GM23338 (cell line): ENCODE measurements at regions not wholly inside any gene's neighbourhood (a gene's known extent, or its start where the extent isn't known, plus 50 kb on each side); places are given as distances from the start of the nearest gene placed in this dataset.
A peak's percentile ranks its signal among the peaks of the same experiment; 100 is the strongest.

ENCODE experiments used
- ATAC-seq: fragments of 200-7000 bp; cut with Tn5 transposase; 3 replicates; pipeline ENCODE4 v1.9.1; 2020
- DNase-seq: peaks from one replicate; pipeline ENCODE4 v3.0.0-alpha.2; 2015; ENCODE audit warnings: low spot score
- H2AFZ ChIP-seq: fragments of 200-600 bp; sonication (generic); 2 replicates; pipeline ENCODE4 v1.8.0; 2016; ENCODE audit warnings: antibody characterized with exemption, mild to moderate bottlenecking, moderate library complexity
- H3F3A ChIP-seq: fragments of 200-600 bp; sonication (generic); replicated peaks from 2 replicates; pipeline ENCODE4 v1.8.0; 2017; ENCODE audit warnings: antibody characterized with exemption, mixed run types, low read depth
- H3K27ac ChIP-seq: fragments of 200-600 bp; sonication (generic); 2 replicates; pipeline ENCODE4 v1.6.1; 2016; ENCODE audit warnings: low read depth
- H3K27me3 ChIP-seq: fragments of 200-600 bp; sonication (generic); 2 replicates; pipeline ENCODE4 v1.8.0; 2016; ENCODE audit warnings: mild to moderate bottlenecking, mixed run types, moderate library complexity; ENCODE audit not compliant: insufficient read depth
- H3K36me3 ChIP-seq: fragments of 200-600 bp; sonication (generic); 2 replicates; pipeline ENCODE4 v1.8.0; 2016; ENCODE audit warnings: mild to moderate bottlenecking; ENCODE audit not compliant: insufficient read depth
- H3K4me1 ChIP-seq: fragments of 200-600 bp; sonication (generic); 2 replicates; pipeline ENCODE4 v1.8.0; 2016; ENCODE audit warnings: mild to moderate bottlenecking, moderate library complexity; ENCODE audit not compliant: insufficient read depth
- H3K4me2 ChIP-seq: fragments of 200-600 bp; sonication (generic); 2 replicates; pipeline ENCODE4 v1.7.1; 2017; ENCODE audit warnings: mixed run types
- H3K4me3 ChIP-seq: fragments of 200-600 bp; sonication (generic); 2 replicates; pipeline ENCODE4 v1.6.1; 2016; ENCODE audit warnings: mixed run types
- H3K79me2 ChIP-seq: fragments of 200-600 bp; sonication (generic); replicated peaks from 2 replicates; pipeline ENCODE4 v1.8.0; 2017; ENCODE audit warnings: mild to moderate bottlenecking; ENCODE audit not compliant: insufficient read depth
- H3K9me2 ChIP-seq: fragments of 200-600 bp; sonication (generic); 2 replicates; pipeline ENCODE4 v1.8.0; 2017; ENCODE audit not compliant: insufficient read depth
- H4K20me1 ChIP-seq: fragments of 200-600 bp; sonication (generic); replicated peaks from 2 replicates; pipeline ENCODE4 v1.8.0; 2017; ENCODE audit warnings: mild to moderate bottlenecking; ENCODE audit not compliant: insufficient read depth
- H3K27ac Mint-ChIP-seq: 2 replicates; pipeline ENCODE4 v1.8.0; 2020; ENCODE audit warnings: inconsistent platforms, mild to moderate bottlenecking, moderate library complexity, mixed read lengths
- H3K27me3 Mint-ChIP-seq: 3 replicates; pipeline ENCODE4 v1.8.0; 2022; ENCODE audit warnings: low read depth, mild to moderate bottlenecking, moderate library complexity, mixed read lengths, inconsistent platforms; ENCODE audit not compliant: insufficient read depth, poor library complexity
- H3K36me3 Mint-ChIP-seq: 3 replicates; pipeline ENCODE4 v1.8.0; 2021; ENCODE audit warnings: low read depth, mild to moderate bottlenecking, inconsistent platforms, moderate library complexity, mixed read lengths
- H3K4me1 Mint-ChIP-seq: 3 replicates; pipeline ENCODE4 v1.8.0; 2020; ENCODE audit warnings: mild to moderate bottlenecking, inconsistent platforms, mixed read lengths
- H3K4me3 Mint-ChIP-seq: 3 replicates; pipeline ENCODE4 v1.8.0; 2021; ENCODE audit warnings: moderate library complexity, mild to moderate bottlenecking, inconsistent platforms, mixed read lengths
- H3K9me3 Mint-ChIP-seq: 3 replicates; pipeline ENCODE4 v1.8.0; 2020; ENCODE audit warnings: moderate library complexity, mild to moderate bottlenecking, inconsistent platforms, mixed read lengths
- CREB1 ChIP-seq: fragments of 250-450 bp; sonication (Bioruptor Pico); IDR thresholded peaks from 2 replicates; pipeline ENCODE4 v1.5.0; 2020; ENCODE audit warnings: low read depth, mild to moderate bottlenecking, moderate library complexity
- EZH2 ChIP-seq: fragments of 200-600 bp; sonication (generic); IDR thresholded peaks from one replicate; pipeline ENCODE4 v1.8.0; 2017; ENCODE audit warnings: antibody characterized with exemption, mild to moderate bottlenecking, low read depth; ENCODE audit not compliant: unreplicated experiment
- EZH2phosphoT487 ChIP-seq: fragments of 200-600 bp; sonication (generic); IDR thresholded peaks from one replicate; pipeline ENCODE4 v1.8.1; 2018; ENCODE audit warnings: antibody characterized with exemption; ENCODE audit not compliant: unreplicated experiment
- JUNB ChIP-seq: IDR thresholded peaks from one replicate; pipeline ENCODE4 v1.6.1; 2016; ENCODE audit warnings: antibody characterized with exemption; ENCODE audit not compliant: unreplicated experiment
- NANOG ChIP-seq: IDR thresholded peaks from 2 replicates; pipeline ENCODE4 v1.6.1; 2016; ENCODE audit warnings: antibody characterized with exemption, borderline replicate concordance
- POLR2AphosphoS5 ChIP-seq: IDR thresholded peaks from 2 replicates; pipeline ENCODE4 v1.6.1; 2016; ENCODE audit warnings: antibody characterized with exemption, low read depth
- REST ChIP-seq: IDR thresholded peaks from one replicate; pipeline ENCODE4 v1.6.1; 2018; ENCODE audit warnings: antibody characterized with exemption; ENCODE audit not compliant: unreplicated experiment
- STAT1 ChIP-seq: IDR thresholded peaks from one replicate; pipeline ENCODE4 v1.6.1; 2016; ENCODE audit warnings: antibody characterized with exemption; ENCODE audit not compliant: unreplicated experiment
- ZNF114 ChIP-seq: fragments of 250-450 bp; sonication (Bioruptor Pico); IDR thresholded peaks from 2 replicates; pipeline ENCODE4 v1.5.0; 2020; ENCODE audit warnings: mild to moderate bottlenecking, moderate library complexity
- ZNF331 ChIP-seq: fragments of 250-450 bp; sonication (Bioruptor Pico); IDR thresholded peaks from 2 replicates; pipeline ENCODE4 v1.5.0; 2020; ENCODE audit warnings: low read depth, mild to moderate bottlenecking, moderate library complexity
- ZNF462 ChIP-seq: fragments of 250-450 bp; sonication (Bioruptor Pico); IDR thresholded peaks from 2 replicates; pipeline ENCODE4 v1.5.0; 2020; ENCODE audit warnings: mild to moderate bottlenecking, moderate library complexity
- TF ChIP-seq, protein P1 (sequence below), 2 experiments: fragments of 200-600 bp in 1 of 2; sonication (generic) in 1 of 2; conservative IDR thresholded peaks; 2 replicates each; pipeline versions ENCODE4 v1.5.1 to v1.6.1; 2016 to 2017; ENCODE audit warnings: antibody characterized with exemption in 2 of 2, low read depth in 2 of 2, mild to moderate bottlenecking in 2 of 2, moderate library complexity in 1 of 2
- TF ChIP-seq, protein P2 (sequence below): IDR thresholded peaks from 2 replicates; pipeline ENCODE4 v1.6.1; 2016; ENCODE audit warnings: antibody characterized with exemption

- no peaks in the 10 kb centered on the region for H3K9me3 Mint-ChIP-seq
- Histone ChIP-seq H3K4me2 (no peak overlapping the region), H3K4me3 (no peak overlapping the region), H3K27ac (no peak overlapping the region), H2AFZ (no peak overlapping the region), H3F3A (no peaks in the 10 kb centered on the region), H3K4me1 (peaks cover 4% of the 10 kb centered on the region; the same call in 1 of the 2 replicates), H3K9me2 (no peaks in the 10 kb centered on the region), H3K27me3 (no peaks in the 10 kb centered on the region), H3K79me2 (no peaks in the 10 kb centered on the region), H3K36me3 (no peaks in the 10 kb centered on the region), H4K20me1 (no peaks in the 10 kb centered on the region)
- H3K36me3 Mint-ChIP-seq, result no peaks in the 10 kb centered on the region
- H3K4me3 Mint-ChIP-seq, result no peak overlapping the region
- TF ChIP-seq CREB1 (CRISPR knock-in tag) (no peak), REST (no peak), STAT1 (no peak), ZNF114 (no peak), NANOG (no peak), EZH2 (no peak), ZNF331 (CRISPR knock-in tag) (no peak), POLR2AphosphoS5 (no peak), JUNB (no peak), EZH2phosphoT487 (no peak), ZNF462 (no peak)
- TF ChIP-seq, protein P1, sequence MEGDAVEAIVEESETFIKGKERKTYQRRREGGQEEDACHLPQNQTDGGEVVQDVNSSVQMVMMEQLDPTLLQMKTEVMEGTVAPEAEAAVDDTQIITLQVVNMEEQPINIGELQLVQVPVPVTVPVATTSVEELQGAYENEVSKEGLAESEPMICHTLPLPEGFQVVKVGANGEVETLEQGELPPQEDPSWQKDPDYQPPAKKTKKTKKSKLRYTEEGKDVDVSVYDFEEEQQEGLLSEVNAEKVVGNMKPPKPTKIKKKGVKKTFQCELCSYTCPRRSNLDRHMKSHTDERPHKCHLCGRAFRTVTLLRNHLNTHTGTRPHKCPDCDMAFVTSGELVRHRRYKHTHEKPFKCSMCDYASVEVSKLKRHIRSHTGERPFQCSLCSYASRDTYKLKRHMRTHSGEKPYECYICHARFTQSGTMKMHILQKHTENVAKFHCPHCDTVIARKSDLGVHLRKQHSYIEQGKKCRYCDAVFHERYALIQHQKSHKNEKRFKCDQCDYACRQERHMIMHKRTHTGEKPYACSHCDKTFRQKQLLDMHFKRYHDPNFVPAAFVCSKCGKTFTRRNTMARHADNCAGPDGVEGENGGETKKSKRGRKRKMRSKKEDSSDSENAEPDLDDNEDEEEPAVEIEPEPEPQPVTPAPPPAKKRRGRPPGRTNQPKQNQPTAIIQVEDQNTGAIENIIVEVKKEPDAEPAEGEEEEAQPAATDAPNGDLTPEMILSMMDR (conservative IDR thresholded peaks at IDR 0.05; ENCODE audit: low read depth in 2 of 2), result no peak
- TF ChIP-seq, protein P2, sequence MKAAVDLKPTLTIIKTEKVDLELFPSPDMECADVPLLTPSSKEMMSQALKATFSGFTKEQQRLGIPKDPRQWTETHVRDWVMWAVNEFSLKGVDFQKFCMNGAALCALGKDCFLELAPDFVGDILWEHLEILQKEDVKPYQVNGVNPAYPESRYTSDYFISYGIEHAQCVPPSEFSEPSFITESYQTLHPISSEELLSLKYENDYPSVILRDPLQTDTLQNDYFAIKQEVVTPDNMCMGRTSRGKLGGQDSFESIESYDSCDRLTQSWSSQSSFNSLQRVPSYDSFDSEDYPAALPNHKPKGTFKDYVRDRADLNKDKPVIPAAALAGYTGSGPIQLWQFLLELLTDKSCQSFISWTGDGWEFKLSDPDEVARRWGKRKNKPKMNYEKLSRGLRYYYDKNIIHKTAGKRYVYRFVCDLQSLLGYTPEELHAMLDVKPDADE, result no peak
- ATAC-seq (no peak), DNase-seq (no peak)
- H3K27me3 Mint-ChIP-seq, result peaks cover 8% of the 10 kb centered on the region
- H3K4me1 Mint-ChIP-seq, result peaks cover 10% of the 10 kb centered on the region
- peak overlapping the region; percentile 60; the same call in 1 of the 2 replicates for H3K27ac Mint-ChIP-seq
Observed at GRCh38 chr4:152244659-152245058, 291.2 kb downstream of the FBXW7 start.
